M059J (cell line): ENCODE measurements at regions not wholly inside any gene's neighbourhood (a gene's known extent, or its start where the extent isn't known, plus 50 kb on each side); places are given as distances from the start of the nearest gene placed in this dataset.
"Not testable (repeated sequence)": the region's sequence is repeated elsewhere in the genome, so short reads cannot be mapped to it uniquely, and the experiment has no call there.

Experiments
- DNase-seq: peaks from one replicate; pipeline ENCODE4 v3.0.0-alpha.2; 2012; ENCODE audit warnings: low read depth

DNA sequence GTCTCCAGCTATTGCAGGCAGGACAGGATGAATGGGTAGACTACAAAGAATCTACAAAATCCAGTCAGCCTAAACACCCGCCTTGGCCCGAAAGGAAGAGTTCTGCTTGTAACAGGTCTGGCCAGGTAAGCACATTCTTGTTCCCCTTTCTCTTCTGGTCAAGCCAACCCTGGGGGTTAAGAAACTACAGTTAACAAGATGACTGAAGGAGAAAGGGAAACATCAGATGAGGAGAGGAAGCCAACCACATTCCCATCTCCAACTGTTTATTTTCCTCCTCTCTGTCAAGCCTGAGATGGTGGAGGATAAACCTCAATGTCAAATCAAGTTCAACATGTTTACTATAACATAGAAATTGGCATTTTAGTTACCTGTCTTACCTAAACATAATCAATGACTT, 198.9 kb downstream of the IPMK start:
- no peak for DNase-seq

DNA sequence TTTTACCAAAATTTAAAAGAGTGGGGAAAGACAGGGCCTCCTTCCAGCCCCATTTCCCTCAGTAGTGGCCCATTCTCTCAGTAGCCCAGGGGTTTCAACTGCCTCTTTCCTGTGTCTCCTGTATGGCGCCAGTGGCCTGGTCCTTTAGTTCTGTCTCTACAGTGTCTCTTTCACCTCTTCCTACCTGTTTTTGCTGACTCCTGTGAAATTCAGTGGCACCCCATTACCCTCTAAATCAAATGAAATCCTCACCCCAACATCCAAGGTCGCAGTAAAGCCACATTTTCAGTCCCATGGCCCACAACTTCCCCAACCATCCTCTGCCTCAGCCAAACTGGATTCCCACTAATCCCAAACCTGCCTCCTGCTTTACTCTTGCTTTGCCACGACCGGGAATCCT, 200.7 kb downstream of the IPMK start:
- no peak for DNase-seq

DNA sequence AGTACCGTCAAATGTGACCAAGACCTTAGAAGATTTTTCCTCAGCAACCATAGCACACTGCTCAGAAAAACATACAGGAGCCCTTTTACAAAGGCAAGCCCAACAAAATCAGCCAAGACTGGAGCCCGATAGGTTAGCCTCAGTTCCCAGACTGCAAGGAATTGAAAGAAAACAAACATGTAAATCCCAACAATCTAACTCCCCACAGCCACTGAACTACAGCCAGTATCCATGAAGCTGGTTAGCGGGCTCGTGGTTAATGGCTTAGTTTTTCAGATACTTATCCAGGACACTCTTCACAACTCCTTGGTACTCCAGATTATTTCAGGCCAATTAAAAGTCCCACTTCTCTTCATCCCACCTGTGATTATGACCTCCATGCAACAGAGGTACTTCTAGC, 201.6 kb downstream of the IPMK start:
- no peak for DNase-seq

DNA sequence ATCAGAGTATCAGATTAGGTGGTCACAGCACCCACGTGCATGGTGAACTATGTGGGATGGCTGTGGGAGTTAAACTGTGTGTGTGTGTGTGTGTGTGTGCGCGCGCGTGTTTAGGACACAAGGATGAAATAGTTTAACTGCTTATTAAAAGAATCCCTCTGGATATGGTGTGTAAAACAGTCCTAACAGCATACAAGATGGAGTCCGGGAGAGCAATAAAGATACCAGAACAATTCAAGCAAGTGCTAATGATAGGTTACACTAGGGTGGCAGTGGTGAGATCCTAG, 202.2 kb downstream of the IPMK start:
- DNase-seq = no peak

DNA sequence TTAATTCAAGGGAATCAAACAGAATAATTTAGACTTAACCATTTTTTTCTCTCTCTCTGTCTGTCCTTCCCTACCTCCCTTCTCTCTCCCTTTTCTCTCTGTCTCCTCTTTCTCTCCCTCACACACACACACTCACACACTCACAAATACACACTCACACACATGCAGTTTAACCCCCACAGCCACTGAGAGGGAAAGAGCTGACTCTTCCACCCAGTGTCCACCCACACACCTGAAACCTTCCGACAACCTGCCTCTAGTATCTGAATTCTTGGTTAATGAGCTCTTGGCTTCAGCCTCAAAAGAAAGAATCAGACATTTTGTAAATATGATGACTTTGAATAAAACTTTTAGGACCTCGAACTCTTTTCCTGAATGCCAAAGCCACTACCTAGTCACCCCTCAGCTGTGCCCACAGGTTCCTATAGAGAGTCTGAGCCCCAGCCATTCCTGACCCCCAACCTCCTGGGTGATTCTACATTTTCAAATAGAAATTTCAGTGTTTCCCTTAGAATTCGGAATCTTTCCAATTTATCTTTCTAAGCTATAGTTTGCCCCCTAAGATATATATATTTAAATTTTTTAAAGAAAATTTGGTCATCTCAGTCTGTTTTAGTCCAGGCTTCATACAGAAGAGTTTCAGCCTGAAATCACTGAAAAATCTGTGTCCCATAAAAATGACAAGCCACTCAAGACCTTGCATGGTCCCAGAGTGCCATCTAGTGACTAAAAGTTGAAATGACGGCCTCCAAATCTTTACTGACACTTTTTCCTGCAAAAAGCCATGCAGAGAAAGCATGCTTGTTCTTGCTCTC, 202.8 kb downstream of the IPMK start:
- DNase-seq = peak; percentile 40

DNA sequence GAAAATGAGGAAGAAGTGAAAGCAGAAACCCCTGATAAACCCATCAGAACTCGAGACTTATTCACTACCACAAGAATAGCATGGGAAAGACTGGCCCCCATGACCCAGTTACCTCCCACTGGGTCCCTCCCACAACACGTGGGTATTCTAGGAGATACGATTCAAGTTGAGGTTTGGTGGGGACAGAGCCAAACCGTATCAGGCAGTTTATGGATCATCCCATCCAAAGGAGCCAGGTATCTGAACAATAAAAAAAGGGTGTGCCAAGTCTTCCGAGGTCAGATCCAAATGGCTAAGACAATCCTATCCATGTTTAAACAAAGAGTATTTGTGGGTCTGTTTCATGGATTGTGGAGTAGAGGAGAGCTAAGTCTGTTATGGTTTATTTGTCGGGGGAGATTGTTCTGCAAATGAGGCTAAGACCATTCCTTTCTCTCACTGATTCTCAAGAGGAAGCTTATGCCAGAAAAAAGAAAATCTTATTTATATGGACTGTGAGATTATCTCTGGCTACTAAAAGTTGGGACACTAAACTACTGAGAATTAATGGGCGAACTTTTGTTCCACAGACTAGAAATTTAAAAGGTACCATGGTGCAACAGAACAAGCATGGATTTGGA, 203.7 kb downstream of the IPMK start:
- no peak for DNase-seq

DNA sequence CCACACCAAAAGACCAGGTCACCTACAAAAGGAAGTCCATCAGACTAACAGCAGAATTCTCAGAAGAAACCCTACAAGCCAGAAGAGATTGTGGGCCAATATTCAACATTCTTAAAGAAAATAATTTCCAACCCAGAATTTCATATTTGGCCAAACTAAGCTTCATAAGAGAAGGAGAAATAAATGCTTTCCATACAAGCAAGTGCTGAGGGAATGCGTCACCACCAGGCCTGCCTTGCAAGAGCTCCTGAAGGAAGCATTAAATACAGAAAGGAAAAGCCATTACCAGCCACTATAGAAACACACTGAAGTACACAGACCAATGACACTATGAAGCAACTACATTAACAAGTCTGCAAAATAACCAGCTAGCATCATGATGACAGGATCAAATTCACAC, 209.0 kb downstream of the IPMK start:
- DNase-seq = not testable (repeated sequence)

DNA sequence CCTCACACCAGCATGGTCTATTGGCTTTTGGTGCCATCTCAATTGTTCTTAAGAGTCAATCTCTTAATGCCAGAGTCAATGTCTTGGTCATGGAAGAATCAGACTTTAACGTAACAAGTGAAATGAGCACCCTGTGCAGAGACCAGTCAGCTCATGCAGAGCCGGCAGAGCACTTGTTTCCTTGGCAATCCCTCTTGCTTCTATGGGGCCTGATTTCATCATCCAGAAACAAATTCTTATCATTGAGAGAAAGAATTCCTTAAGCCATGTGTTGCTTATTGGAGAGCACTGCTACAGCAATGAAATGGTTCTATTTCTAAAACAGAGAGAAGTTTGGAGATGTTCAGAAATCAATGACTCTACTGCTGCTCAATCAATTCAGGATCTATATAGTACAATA, 212.8 kb downstream of the IPMK start:
- no peak for DNase-seq

DNA sequence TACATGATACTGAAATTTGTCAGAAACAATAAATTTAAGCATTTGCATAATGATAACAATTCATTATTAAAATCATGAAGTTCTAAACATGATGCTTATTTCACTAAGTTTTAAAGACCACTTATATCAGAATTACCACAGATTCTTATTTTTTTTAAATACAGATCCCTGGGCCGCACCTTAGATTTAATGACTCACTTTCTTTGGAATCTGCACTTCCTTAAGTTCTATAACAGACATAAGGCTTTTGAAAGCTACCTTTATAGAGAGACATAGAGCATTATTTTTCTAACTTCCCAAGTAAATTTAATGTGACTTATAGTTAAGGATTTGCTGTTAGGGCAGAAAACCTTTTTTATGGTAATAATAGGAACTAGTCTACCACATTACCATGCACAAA, 214.9 kb downstream of the IPMK start:
- no peak for DNase-seq

DNA sequence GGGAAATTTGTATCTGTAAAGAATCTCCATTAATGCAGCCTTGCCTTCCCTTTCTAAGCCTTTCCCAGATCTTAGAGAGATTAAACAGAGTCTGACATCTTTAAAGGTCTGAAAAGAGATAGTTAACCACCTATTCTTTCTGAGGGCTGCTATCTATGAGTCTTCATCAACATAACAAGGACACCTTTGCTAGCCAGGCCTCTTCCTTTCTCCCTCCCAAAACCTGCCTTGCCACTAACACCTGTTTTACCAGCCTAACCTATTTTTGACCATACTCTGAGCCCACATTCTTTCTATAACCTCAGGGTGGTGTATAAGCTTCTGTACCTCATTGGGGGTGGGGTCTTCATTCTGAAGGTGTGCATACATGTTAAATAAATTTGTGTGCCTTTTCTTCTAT, 217.1 kb downstream of the IPMK start:
- no peak for DNase-seq

DNA sequence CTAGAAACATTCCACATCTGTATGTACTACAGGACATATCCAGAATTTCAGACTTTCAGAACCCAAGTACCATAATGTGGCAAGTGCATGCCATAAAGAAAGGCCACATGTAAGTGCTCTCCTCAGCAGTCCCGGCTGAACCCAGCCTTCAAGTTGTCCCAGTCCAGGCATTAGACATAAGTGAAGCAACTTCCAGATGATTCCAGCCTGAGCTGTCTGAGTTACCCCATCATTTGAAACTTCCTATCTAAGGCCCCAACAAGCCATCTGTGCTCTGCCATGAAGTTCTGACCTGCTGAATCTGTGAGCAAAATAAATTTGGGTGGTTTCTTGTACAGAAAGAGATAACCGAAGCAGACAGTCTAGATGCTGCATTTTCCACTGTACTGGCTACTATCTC, 218.8 kb downstream of the IPMK start:
- DNase-seq = no peak

DNA sequence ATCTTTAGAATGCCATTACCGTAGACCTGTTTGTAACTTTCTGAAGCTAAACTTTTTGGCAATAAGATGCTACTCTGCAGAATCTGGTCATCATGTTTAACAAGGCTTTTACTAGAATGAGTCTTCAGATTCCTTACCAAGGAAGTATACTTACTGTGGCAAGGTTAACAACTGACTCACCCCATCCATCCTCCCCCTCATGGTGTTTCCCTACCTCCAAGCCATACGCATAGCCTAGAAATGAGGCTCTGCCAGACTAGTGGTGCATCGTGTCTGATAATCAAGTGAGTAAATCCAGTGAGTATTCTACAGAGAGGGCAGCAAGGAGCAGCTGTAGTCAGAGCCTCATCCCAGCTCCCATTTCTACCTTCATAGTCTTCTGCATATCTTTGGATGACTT, 223.6 kb downstream of the IPMK start:
- peak; percentile 84 for DNase-seq

DNA sequence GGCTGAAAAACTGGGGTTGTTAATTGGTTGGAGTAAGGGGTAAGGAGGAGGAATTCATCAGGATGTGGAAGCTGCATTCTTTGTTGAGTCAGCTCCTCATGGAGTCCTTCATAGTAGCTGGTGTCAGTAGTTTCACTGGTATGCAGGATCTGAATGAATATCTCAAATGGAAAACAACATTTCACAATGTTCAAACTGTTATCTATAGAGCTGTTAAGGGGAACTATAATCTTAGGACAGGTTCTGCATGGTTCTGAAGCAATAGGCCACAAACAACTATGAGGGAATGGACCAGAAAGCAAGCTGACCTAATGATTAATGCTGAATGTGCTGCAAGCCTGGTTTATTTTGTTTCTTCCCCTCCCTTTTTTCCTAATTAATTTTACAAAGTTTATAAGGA, 225.8 kb downstream of the IPMK start:
- no peak for DNase-seq

DNA sequence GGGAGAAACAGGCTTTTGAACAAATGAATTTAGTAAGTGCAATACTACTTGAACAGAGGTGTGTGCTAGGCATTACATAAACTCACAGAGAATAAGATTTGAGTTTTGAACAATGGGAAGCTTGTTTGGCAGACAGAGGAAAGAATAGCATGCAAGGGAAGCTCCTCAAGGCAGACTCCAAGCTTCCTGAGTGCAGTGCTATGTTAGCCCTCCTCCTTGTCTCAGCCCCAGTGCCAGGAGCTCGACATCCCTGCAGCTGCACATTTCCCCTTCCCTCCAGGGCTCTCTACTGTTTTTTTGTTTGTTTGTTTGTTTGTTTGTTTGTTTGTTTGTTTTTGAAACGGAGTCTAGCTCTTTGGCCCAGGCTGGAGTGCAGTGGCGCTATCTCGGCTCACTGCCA, 237.5 kb downstream of the IPMK start:
- no peak for DNase-seq

DNA sequence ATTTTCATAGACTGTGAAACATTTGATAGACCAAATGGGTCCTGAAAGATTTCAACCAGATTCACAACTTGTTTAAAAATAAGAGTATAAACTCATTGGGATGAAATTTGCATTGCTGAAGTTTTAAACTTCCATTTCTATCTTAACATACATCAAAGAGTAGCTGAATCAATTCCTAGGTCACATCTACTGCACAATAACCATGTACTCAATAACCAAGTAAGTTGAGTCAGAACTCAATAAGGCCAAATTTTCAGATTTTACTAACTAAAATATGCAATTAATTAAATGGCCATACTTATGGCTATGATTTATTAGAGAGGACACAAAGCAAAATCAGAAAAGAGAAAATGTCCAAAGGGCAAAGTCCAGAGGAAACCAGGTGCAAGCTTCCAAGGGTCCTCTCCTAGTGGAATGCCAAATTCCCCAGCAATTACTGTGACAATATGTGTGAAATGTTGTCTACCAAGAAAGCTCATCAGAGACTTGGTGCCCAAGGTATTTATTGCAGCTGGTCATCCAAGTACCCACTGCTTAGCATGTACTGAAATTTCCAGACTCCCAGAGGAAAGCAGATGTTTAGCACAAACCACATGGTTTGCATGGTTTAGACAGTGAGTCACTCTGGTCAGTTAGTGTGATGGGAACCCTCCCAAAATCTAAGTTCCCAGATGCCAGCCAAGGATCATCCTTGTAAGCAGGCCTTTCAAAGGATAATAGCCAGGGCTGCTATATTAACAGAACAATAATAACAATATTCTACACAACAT, 238.9 kb downstream of the IPMK start:
- DNase-seq = peak; percentile 83

DNA sequence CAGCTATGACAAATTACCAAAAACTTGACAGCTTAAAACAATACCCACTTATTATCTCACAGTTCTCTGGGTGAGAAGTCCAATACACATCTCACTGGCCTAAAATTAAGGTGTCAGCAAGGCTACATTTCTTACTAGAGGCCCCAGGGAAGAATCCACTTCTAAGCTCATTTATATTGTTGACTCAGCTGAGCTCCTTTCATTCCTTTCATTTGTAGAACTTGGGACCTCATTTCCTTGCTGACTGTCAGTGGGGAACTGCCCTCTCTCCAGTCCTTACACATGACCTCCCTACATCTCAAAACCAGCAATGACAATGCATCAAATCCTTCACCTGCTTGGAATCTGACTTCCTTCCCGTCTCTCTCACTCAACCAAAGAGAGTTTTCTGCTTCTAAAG, 240.3 kb downstream of the IPMK start:
- DNase-seq = peak; percentile 8

DNA sequence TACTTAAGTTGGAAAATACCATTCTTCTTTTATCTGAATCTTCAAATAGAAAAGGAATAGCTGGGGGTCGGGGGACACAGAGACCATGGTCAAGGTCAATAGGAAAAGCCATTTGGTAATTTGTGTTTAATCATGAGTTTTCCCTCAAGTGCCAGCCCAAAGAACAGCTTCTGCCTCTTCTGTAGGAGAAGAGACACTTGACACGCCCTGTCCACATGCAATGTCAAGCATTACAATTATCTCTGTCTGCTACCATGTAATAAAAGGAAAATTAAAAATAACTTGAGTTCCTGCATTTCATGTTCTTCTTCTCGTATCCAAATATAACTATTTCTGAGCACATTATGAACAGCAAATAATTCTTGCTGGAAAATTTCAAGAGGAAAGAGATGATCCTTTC, 241.7 kb downstream of the IPMK start:
- no peak for DNase-seq

DNA sequence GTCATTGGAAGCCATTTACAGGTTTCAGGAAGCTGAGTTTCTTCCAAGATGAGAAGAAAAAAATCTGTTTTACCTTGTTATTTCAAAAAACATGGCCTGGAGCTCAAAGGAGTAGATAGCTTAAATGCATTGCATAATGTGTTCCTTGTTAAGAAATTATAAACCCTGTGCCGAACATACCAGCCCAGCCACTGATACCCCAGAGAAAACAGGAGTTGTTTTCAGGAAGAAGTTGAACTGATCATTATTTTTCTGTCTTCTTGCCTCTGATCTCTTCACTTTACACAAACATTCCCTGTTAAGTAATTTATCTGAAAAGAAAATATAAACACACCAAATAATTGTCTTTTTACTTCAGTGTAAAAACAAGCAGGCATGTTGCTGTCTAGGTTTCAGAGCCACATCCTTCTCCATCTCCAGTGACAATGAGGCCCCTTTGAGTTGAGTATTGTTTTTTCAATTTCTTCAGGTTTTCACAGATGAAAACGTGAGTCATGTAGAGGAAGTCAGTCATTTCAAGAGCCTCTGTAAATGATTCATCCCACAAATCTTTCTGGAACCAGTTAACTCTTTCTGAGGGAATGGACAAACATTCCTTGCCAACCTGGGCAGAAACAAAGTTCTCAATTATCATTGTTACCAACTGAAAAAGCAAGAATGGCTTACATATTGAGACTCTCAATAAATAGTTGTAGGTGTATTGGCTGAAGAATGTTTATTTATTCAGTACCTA, 244.2 kb downstream of the IPMK start:
- peak; percentile 92 for DNase-seq

DNA sequence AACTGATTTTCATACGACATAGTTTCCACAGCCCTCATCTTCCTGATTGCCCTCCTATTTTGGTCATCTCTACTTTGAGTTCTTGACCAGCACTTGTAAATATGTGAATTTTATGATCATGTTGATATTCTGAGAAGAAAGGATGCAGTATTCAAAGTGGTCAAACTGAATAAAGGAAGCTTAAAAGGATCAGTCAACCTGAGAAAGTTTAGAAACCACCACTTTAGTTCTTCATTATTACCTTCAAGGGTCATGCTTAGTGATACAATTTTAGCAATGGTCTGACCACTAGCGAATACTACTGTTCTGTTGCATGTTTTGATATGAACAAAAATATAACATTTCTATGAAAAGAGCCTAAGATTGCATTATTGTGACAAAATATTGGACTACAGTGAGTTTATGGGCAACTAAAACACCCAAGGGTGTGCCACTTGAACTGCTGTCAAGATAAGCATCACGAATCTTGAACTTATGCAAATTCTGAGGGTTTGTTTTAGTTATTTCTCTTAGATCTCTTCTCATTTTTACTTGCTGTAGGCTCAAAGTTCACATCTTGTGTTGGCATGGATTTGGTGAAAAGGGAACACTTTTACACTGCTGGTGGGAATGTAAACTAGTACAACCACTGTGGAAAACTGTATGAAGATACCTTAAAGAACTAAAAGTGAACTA, 247.7 kb downstream of the IPMK start:
- DNase-seq = no peak

DNA sequence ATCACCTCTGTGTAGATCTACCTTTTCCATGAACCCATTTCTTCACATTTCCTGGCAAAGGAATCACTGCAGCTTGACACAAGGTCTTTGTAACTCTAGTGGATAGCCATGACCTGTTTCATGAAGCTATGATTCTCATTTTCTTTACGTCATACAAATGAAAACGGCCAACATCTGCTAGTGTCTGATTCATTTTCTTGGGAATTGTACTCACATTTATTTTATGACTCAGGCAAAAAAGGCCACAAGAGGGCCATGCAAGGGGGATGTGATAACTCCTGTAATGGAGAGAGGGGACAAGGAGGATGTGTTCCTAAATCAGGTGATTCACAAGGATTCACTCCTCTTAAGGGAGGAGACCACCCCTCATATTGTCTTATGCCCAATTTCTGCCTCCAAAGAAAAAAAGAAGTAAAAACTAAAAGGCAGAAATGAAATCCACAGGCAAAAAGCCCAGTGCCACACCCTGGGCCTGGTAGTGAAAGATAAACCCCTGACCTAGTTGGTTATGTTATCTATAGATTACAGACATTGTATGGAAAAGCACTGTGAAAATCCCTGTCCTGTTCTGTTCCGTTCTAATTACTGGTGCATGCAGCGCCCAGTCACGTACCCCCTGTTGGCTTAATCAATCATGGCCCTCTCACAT, 249.9 kb downstream of the IPMK start:
- DNase-seq = peak; percentile 64

DNA sequence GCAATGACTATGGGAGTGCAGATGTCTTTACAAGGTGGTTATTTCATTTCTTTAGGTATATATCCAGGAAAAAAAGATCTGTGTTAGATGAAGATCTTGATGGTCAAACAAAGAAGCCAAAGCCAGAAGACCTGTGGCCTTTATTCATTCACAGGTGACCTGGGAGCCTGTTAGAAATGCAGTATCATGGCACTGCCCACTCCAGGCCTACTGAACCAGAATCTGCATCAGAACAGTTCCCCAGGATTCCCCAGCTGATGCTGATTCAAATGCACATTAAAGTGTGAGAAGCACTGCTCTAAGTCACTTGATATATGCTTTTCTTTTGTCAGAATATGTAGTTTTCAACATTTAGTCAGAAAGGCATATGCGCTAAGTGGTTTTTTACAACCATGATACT, 251.1 kb downstream of the IPMK start:
- DNase-seq = no peak
